SK-N-SH (cell line): ENCODE measurements at regions not wholly inside any gene's neighbourhood (a gene's known extent, or its start where the extent isn't known, plus 50 kb on each side); places are given as distances from the start of the nearest gene placed in this dataset.

Experiments
- CTCF ChIP-seq: fragments of 200-600 bp; sonication (generic); IDR thresholded peaks from 2 replicates; pipeline ENCODE4 v1.6.1; 2017; ENCODE audit warnings: antibody characterized with exemption, mild to moderate bottlenecking, moderate library complexity
- EZH2phosphoT487 ChIP-seq: fragments of 200-600 bp; sonication (generic); IDR thresholded peaks from 2 replicates; pipeline ENCODE4 v1.6.1; 2017; ENCODE audit warnings: low read depth, mixed run types, mild to moderate bottlenecking, antibody characterized with exemption, moderate library complexity, borderline replicate concordance
- MXI1 ChIP-seq: IDR thresholded peaks from 2 replicates; pipeline ENCODE4 v1.6.1; 2012; ENCODE audit warnings: mild to moderate bottlenecking, low read depth, low read length, improper control_type of control experiment
- TF ChIP-seq, protein P1 (sequence below): IDR thresholded peaks from 2 replicates; pipeline ENCODE4 v1.6.1; 2012; ENCODE audit warnings: mild to moderate bottlenecking, low read depth, low read length, moderate library complexity

- TF ChIP-seq CTCF (no peak), MXI1 (no peak), EZH2phosphoT487 (no peak)
- TF ChIP-seq, protein P1, sequence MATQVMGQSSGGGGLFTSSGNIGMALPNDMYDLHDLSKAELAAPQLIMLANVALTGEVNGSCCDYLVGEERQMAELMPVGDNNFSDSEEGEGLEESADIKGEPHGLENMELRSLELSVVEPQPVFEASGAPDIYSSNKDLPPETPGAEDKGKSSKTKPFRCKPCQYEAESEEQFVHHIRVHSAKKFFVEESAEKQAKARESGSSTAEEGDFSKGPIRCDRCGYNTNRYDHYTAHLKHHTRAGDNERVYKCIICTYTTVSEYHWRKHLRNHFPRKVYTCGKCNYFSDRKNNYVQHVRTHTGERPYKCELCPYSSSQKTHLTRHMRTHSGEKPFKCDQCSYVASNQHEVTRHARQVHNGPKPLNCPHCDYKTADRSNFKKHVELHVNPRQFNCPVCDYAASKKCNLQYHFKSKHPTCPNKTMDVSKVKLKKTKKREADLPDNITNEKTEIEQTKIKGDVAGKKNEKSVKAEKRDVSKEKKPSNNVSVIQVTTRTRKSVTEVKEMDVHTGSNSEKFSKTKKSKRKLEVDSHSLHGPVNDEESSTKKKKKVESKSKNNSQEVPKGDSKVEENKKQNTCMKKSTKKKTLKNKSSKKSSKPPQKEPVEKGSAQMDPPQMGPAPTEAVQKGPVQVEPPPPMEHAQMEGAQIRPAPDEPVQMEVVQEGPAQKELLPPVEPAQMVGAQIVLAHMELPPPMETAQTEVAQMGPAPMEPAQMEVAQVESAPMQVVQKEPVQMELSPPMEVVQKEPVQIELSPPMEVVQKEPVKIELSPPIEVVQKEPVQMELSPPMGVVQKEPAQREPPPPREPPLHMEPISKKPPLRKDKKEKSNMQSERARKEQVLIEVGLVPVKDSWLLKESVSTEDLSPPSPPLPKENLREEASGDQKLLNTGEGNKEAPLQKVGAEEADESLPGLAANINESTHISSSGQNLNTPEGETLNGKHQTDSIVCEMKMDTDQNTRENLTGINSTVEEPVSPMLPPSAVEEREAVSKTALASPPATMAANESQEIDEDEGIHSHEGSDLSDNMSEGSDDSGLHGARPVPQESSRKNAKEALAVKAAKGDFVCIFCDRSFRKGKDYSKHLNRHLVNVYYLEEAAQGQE: no peak
Observed at GRCh38 chr1:208757846-208758245, 513.7 kb upstream of the PLXNA2 start.
